A549 (cell line): ENCODE measurements at regions not wholly inside any gene's neighbourhood (a gene's known extent, or its start where the extent isn't known, plus 50 kb on each side); places are given as distances from the start of the nearest gene placed in this dataset.

Experiments used
- CTCF ChIP-seq: fragments of >200 bp; sonication (Bioruptor Twin); formaldehyde crosslinking; IDR thresholded peaks from 3 replicates; pipeline ENCODE4 v1.5.1; 2016
- E2F6 ChIP-seq: IDR thresholded peaks from 2 replicates; pipeline ENCODE4 v1.6.1; 2012; ENCODE audit warnings: low read depth, borderline replicate concordance
- EP300 ChIP-seq, 2 experiments: fragments of >200 bp; sonication (Bioruptor Twin); formaldehyde crosslinking; IDR thresholded peaks; 2 replicates in 1 of 2; 3 replicates in 1 of 2; pipeline ENCODE4 v1.6.1; 2016 to 2017
- FOSB ChIP-seq: fragments of 250-450 bp; sonication (Bioruptor Pico); IDR thresholded peaks from 2 replicates; pipeline ENCODE4 v1.5.0; 2020; ENCODE audit warnings: mild to moderate bottlenecking, moderate library complexity
- JUN ChIP-seq, 2 experiments: fragments of >200 bp; sonication (Bioruptor Twin); formaldehyde crosslinking; IDR thresholded peaks; 2 replicates in 1 of 2; 3 replicates in 1 of 2; pipeline ENCODE4 v1.6.1; 2016 to 2017
- PBX3 ChIP-seq: IDR thresholded peaks from 2 replicates; pipeline ENCODE4 v1.6.1; 2012
- POLR2A ChIP-seq: IDR thresholded peaks from 2 replicates; pipeline ENCODE4 v1.6.1; 2012; ENCODE audit warnings: mild to moderate bottlenecking, low read length
- RAD21 ChIP-seq, 2 experiments: fragments of >200 bp in 1 of 2; sonication (Bioruptor Twin) in 1 of 2; formaldehyde crosslinking in 1 of 2; IDR thresholded peaks in 1 of 2; conservative IDR thresholded peaks in 1 of 2; 2 replicates in 1 of 2; 3 replicates in 1 of 2; pipeline ENCODE4 v1.6.1; 2012 to 2018; ENCODE audit warnings: inconsistent platforms in 1 of 2
- REST ChIP-seq: fragments of 200-600 bp; sonication (generic); IDR thresholded peaks from 2 replicates; pipeline ENCODE4 v1.6.1; 2016; ENCODE audit warnings: antibody characterized with exemption, mild to moderate bottlenecking, moderate library complexity
- USF2 ChIP-seq: fragments of 450-650 bp; IDR thresholded peaks from 2 replicates; pipeline ENCODE4 v1.6.1; 2014; ENCODE audit warnings: antibody characterized with exemption
- ZSCAN20 ChIP-seq: fragments of 250-450 bp; sonication (Bioruptor Pico); IDR thresholded peaks from 2 replicates; pipeline ENCODE4 v1.8.0; 2022; ENCODE audit warnings: mild to moderate bottlenecking, moderate library complexity

- no peak for TF ChIP-seq CTCF
- TF ChIP-seq EP300 (IDR thresholded peaks at IDR 0.05), result no peak
- no peak for TF ChIP-seq REST
- TF ChIP-seq POLR2A, result no peak
- TF ChIP-seq E2F6, result no peak
- TF ChIP-seq JUN (IDR thresholded peaks at IDR 0.05), result no peak
- no peak for TF ChIP-seq RAD21 (conservative IDR thresholded peaks at IDR 0.05 in 1 of 2, IDR thresholded peaks at IDR 0.05 in 1 of 2)
- TF ChIP-seq PBX3, result no peak
- TF ChIP-seq USF2, result no peak
- no peak for TF ChIP-seq FOSB
- no peak for TF ChIP-seq ZSCAN20 (CRISPR knock-in tag)
These were observed 135.5 kb upstream of the ZSWIM2 start for GRCh38 chr2:186984481-186984880.
